IMR-90 (cell line): ENCODE measurements at regions not wholly inside any gene's neighbourhood (a gene's known extent, or its start where the extent isn't known, plus 50 kb on each side); places are given as distances from the start of the nearest gene placed in this dataset.

Source experiments
- ATAC-seq: fragments of 200-7000 bp; cut with Tn5 transposase; 2 replicates; pipeline ENCODE4 v1.9.1; 2020; ENCODE audit warnings: low read depth, mild to moderate bottlenecking, moderate library complexity
- BruUV-seq: library from RNA; stranded (reverse); fragments of 400-500 nt; replicated peaks from 2 replicates; lab custom pipeline; 2021; lab: Mats Ljungman, UMichigan
- CTCF ChIA-PET: fragments of 300-600 bp; formaldehyde crosslinking; extraction: SDS; loops from one replicate; lab custom pipeline; 2021; ENCODE audit warnings: antibody characterized with exemption; lab: Yijun Ruan, JAX
- POLR2A ChIA-PET: fragments of 300-600 bp; sonication (Branson Sonifier 250); formaldehyde crosslinking; loops from one replicate; lab custom pipeline; 2022; ENCODE audit warnings: antibody characterized with exemption; ENCODE audit not compliant: unreplicated experiment; lab: Charles Lee
- DNase-seq: peaks from one replicate; pipeline ENCODE4 v3.0.0; 2013
- H2AFZ ChIP-seq: replicated peaks from 2 replicates; pipeline ENCODE3; 2013; ENCODE audit warnings: low read length, mild to moderate bottlenecking; ENCODE audit not compliant: poor library complexity
- H2AK5ac ChIP-seq: 2 replicates; pipeline ENCODE4 v1.6.1; 2013; ENCODE audit warnings: low read depth, low read length, inconsistent platforms
- H2AK9ac ChIP-seq: replicated peaks from 2 replicates; pipeline ENCODE3; 2013; ENCODE audit warnings: mild to moderate bottlenecking, low read depth, low read length, moderate library complexity; ENCODE audit not compliant: poor library complexity
- H2BK120ac ChIP-seq: 2 replicates; pipeline ENCODE4 v1.6.1; 2013; ENCODE audit warnings: low read depth, low read length, inconsistent platforms
- H2BK15ac ChIP-seq: 3 replicates; pipeline ENCODE4 v1.6.1; 2013; ENCODE audit warnings: low read depth, low read length, inconsistent platforms
- H2BK20ac ChIP-seq: 2 replicates; pipeline ENCODE4 v1.6.1; 2013; ENCODE audit warnings: low read depth, mild to moderate bottlenecking, inconsistent platforms, low read length, moderate library complexity
- H2BK5ac ChIP-seq: 2 replicates; pipeline ENCODE4 v1.6.1; 2013; ENCODE audit warnings: mild to moderate bottlenecking, low read depth, low read length, inconsistent platforms; ENCODE audit not compliant: poor library complexity, severe bottlenecking
- H3K14ac ChIP-seq: replicated peaks from 2 replicates; pipeline ENCODE4 v1.6.1; 2013; ENCODE audit warnings: low read depth, low read length, inconsistent platforms
- H3K18ac ChIP-seq: 2 replicates; pipeline ENCODE4 v1.6.1; 2013; ENCODE audit warnings: low read depth, low read length, control low read depth
- H3K23ac ChIP-seq: 2 replicates; pipeline ENCODE4 v1.6.1; 2013; ENCODE audit warnings: low read depth, low read length, inconsistent platforms
- H3K27ac ChIP-seq: 2 replicates; pipeline ENCODE4 v1.5.1; 2013; ENCODE audit warnings: mild to moderate bottlenecking, control low read depth, low read length; ENCODE audit not compliant: insufficient read depth
- H3K27me3 ChIP-seq: 2 replicates; pipeline ENCODE4 v1.6.1; 2013; ENCODE audit warnings: low read length; ENCODE audit not compliant: control insufficient read depth, insufficient read depth
- H3K36me3 ChIP-seq: 2 replicates; pipeline ENCODE4 v1.6.1; 2013; ENCODE audit warnings: low read length, mixed read lengths; ENCODE audit not compliant: control insufficient read depth, insufficient read depth
- H3K4ac ChIP-seq: 2 replicates; pipeline ENCODE4 v1.6.1; 2013; ENCODE audit warnings: low read depth, low read length, inconsistent platforms
- H3K4me1 ChIP-seq: 2 replicates; pipeline ENCODE4 v1.6.1; 2013; ENCODE audit warnings: low read length, mixed read lengths; ENCODE audit not compliant: control insufficient read depth, insufficient read depth
- H3K4me2 ChIP-seq: 2 replicates; pipeline ENCODE4 v1.6.1; 2013; ENCODE audit warnings: low read depth, mild to moderate bottlenecking, control low read depth, low read length, moderate library complexity
- H3K4me3 ChIP-seq: 2 replicates; pipeline ENCODE4 v1.5.1; 2013; ENCODE audit warnings: low read depth, mild to moderate bottlenecking, control low read depth, low read length, moderate library complexity; ENCODE audit not compliant: insufficient read depth
- H3K56ac ChIP-seq: 2 replicates; pipeline ENCODE4 v1.6.1; 2013; ENCODE audit warnings: low read length, inconsistent platforms; ENCODE audit not compliant: insufficient read depth; ENCODE audit errors: extremely low read depth
- H3K79me1 ChIP-seq, 2 experiments: 2 replicates each; pipeline ENCODE4 v1.6.1; 2013; ENCODE audit warnings: low read length in 2 of 2, inconsistent platforms in 1 of 2, low read depth in 1 of 2
- H3K9ac ChIP-seq: 2 replicates; pipeline ENCODE4 v1.6.1; 2013; ENCODE audit warnings: low read depth, low read length, control low read depth
- H3K9me1 ChIP-seq: 2 replicates; pipeline ENCODE4 v1.6.1; 2013; ENCODE audit warnings: low read length, inconsistent platforms; ENCODE audit not compliant: insufficient read depth
- H3K9me3 ChIP-seq: 2 replicates; pipeline ENCODE4 v1.6.1; 2013; ENCODE audit warnings: low read length; ENCODE audit not compliant: control insufficient read depth, insufficient read depth
- H4K20me1 ChIP-seq: 2 replicates; pipeline ENCODE4 v1.6.1; 2013; ENCODE audit warnings: low read length, inconsistent platforms; ENCODE audit not compliant: insufficient read depth
- H4K5ac ChIP-seq: 2 replicates; pipeline ENCODE4 v1.6.1; 2013; ENCODE audit warnings: mild to moderate bottlenecking, low read depth, low read length, control low read depth
- H4K8ac ChIP-seq, 2 experiments: 2 replicates each; pipeline ENCODE4 v1.6.1; 2013; ENCODE audit warnings: low read depth in 2 of 2, low read length in 2 of 2, control low read depth in 1 of 2, inconsistent platforms in 1 of 2
- H4K91ac ChIP-seq: 2 replicates; pipeline ENCODE4 v1.6.1; 2013; ENCODE audit warnings: low read depth, low read length, inconsistent platforms; ENCODE audit not compliant: insufficient read depth
- BHLHE40 ChIP-seq: fragments of 150-350 bp; IDR thresholded peaks from 2 replicates; pipeline ENCODE4 v1.6.1; 2016; ENCODE audit warnings: mild to moderate bottlenecking, low read depth, low read length
- ELK1 ChIP-seq: fragments of 150-350 bp; IDR thresholded peaks from 2 replicates; pipeline ENCODE4 v1.6.1; 2016; ENCODE audit warnings: low read depth, mild to moderate bottlenecking, low read length, moderate library complexity, borderline replicate concordance
- FOS ChIP-seq: fragments of 150-350 bp; IDR thresholded peaks from 2 replicates; pipeline ENCODE4 v1.6.1; 2016; ENCODE audit warnings: low read depth, low read length
- MAFK ChIP-seq: IDR thresholded peaks from 2 replicates; pipeline ENCODE4 v1.6.1; 2012; ENCODE audit warnings: low read depth, low read length, improper control_type of control experiment
- NFE2L2 ChIP-seq: fragments of 150-350 bp; IDR thresholded peaks from 2 replicates; pipeline ENCODE4 v1.6.1; 2016; ENCODE audit warnings: low read depth, mild to moderate bottlenecking, low read length
- RAD21 ChIP-seq: IDR thresholded peaks from 2 replicates; pipeline ENCODE4 v1.6.1; 2012; ENCODE audit warnings: low read length, improper control_type of control experiment
- WGBS, 2 experiments: methylation state at CpG; one replicate each; pipeline versions ENCODE4 v1.1.5 to v1.1.7; 2013; ENCODE audit warnings: missing lambda C conversion rate in 2 of 2; ENCODE audit not compliant: insufficient read length in 1 of 2; ENCODE audit errors: extremely low coverage in 2 of 2; 5-methylcytosine and 5-hydroxymethylcytosine counted together
- dilution Hi-C: fragments of 300-500 bp; cut with HindIII; formaldehyde crosslinking; loops from one replicate; pipeline ENCODE4 v1.14.3; 2018; ENCODE audit warnings: low sequenced_read_pairs; ENCODE audit not compliant: unreplicated experiment
- in situ Hi-C: fragments of 300-500 bp; cut with MboI; formaldehyde crosslinking; loops from 3 replicates; pipeline ENCODE4 v1.14.3; 2019; ENCODE audit warnings: low sequenced_read_pairs, inconsistent platforms, mixed read lengths
- intact Hi-C: fragments of 100-400 bp; cut with micrococcal nuclease; formaldehyde crosslinking; loops from 2 replicates; pipeline ENCODE4 v1.10.0; 2022
- TF ChIP-seq, protein P1 (sequence below): conservative IDR thresholded peaks from 2 replicates; pipeline ENCODE4 v1.5.1; 2012; ENCODE audit warnings: mild to moderate bottlenecking, low read depth, low read length, improper control_type of control experiment

- Histone ChIP-seq H3K18ac (no peak overlapping the region), H4K91ac (no peak overlapping the region), H2AK5ac (no peak overlapping the region), H2AK9ac (no peak overlapping the region), H4K20me1 (no peaks in the 10 kb centered on the region), H3K23ac (no peak overlapping the region), H2AFZ (no peak overlapping the region), H3K36me3 (no peaks in the 10 kb centered on the region), H2BK20ac (no peak overlapping the region), H2BK15ac (no peak overlapping the region), H3K9me1 (no peaks in the 10 kb centered on the region), H3K4ac (no peak overlapping the region), H3K56ac (no peak overlapping the region), H3K4me1 (no peaks in the 10 kb centered on the region), H3K4me2 (no peak overlapping the region), H2BK5ac (no peak overlapping the region), H3K14ac (no peak overlapping the region), H3K4me3 (no peak overlapping the region), H4K5ac (no peak overlapping the region), H3K27me3 (no peaks in the 10 kb centered on the region), H3K9me3 (no peaks in the 10 kb centered on the region; the same call in 1 of the 2 replicates), H3K27ac (no peak overlapping the region), H2BK120ac (no peak overlapping the region), H3K9ac (no peak overlapping the region), H3K79me1 (no peaks in the 10 kb centered on the region), H4K8ac (no peak overlapping the region)
- ATAC-seq (no peak), DNase-seq (no peak)
- in situ Hi-C loops = no loop called here
- no TSS peak for BruUV-seq
- intact Hi-C loops = no loop called here
- dilution Hi-C loops = no loop called here
- CTCF ChIA-PET = no interaction called here
- TF ChIP-seq NFE2L2 (no peak), MAFK (no peak), FOS (no peak), ELK1 (no peak), BHLHE40 (no peak), RAD21 (no peak)
- TF ChIP-seq, protein P1, sequence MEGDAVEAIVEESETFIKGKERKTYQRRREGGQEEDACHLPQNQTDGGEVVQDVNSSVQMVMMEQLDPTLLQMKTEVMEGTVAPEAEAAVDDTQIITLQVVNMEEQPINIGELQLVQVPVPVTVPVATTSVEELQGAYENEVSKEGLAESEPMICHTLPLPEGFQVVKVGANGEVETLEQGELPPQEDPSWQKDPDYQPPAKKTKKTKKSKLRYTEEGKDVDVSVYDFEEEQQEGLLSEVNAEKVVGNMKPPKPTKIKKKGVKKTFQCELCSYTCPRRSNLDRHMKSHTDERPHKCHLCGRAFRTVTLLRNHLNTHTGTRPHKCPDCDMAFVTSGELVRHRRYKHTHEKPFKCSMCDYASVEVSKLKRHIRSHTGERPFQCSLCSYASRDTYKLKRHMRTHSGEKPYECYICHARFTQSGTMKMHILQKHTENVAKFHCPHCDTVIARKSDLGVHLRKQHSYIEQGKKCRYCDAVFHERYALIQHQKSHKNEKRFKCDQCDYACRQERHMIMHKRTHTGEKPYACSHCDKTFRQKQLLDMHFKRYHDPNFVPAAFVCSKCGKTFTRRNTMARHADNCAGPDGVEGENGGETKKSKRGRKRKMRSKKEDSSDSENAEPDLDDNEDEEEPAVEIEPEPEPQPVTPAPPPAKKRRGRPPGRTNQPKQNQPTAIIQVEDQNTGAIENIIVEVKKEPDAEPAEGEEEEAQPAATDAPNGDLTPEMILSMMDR = no peak
- POLR2A ChIA-PET = no interaction called here
- WGBS, 2 experiments = no CpG with 5 or more reads among the region's 4 CpGs
These were observed 765.8 kb downstream of the METTL4 start for GRCh38 chr18:1805521-1805920.
